ENCODE measurements at regions not wholly inside any gene's neighbourhood (a gene's known extent, or its start where the extent isn't known, plus 50 kb on each side); places are given as distances from the start of the nearest gene placed in this dataset.

DNA sequence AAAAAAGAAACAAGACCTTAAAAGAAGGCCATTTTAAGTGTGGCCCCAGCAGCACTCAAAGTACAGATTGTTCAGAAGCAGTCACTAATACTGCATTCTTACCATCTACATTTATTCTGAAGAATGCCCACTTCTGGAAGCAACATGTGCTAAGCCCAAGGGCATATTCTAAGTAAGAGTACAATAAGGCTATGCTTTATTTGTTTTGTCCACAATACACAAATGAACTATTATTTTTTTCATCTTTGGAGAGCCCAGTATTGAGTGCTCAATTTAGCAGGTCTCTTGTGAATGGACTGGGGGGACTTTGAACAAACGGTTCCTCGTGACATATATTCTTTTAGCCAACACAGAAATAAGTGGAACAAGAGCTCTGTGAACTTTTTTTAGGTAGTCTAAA lies 191.4 kb upstream of the CHORDC1 start:
- no peak overlapping the region for H2BK15ac ChIP-seq (ENCODE audit: low read depth, poor library complexity, severe bottlenecking)
- no peaks in the 10 kb centered on the region for H3K36me3 ChIP-seq (ENCODE audit: control insufficient read depth in 1 of 2, insufficient read depth in 2 of 2, low read depth in 1 of 2, low read length in 2 of 2)
- H3K4me2 ChIP-seq (ENCODE audit: low read length, poor library complexity, severe bottlenecking): no peak overlapping the region
- H2AFZ ChIP-seq (ENCODE audit: low read depth, low read length): no peak overlapping the region
- H2BK120ac ChIP-seq (ENCODE audit: low read depth, low read length): no peak overlapping the region
- no peak overlapping the region for H4K91ac ChIP-seq (ENCODE audit: low read length)
- 96% methylated on average over 2 of the region's 2 CpGs for WGBS
- H2AK5ac ChIP-seq (ENCODE audit: low read length, severe bottlenecking): no peak overlapping the region
- H3K9ac ChIP-seq (ENCODE audit: low read length): no peak overlapping the region
- H3K14ac ChIP-seq (ENCODE audit: low read length in 2 of 2): no peak overlapping the region
- no peak overlapping the region for H4K8ac ChIP-seq (ENCODE audit: low read length)
- H3K4me3 ChIP-seq (ENCODE audit: insufficient read depth in 1 of 2, low read depth in 1 of 2, low read length in 2 of 2): no peak overlapping the region
- no peak for DNase-seq
- no peak overlapping the region for H2BK12ac ChIP-seq (ENCODE audit: low read length in 2 of 2)
- no peaks in the 10 kb centered on the region for H3K79me1 ChIP-seq (replicated peaks; ENCODE audit: low read length, poor library complexity, severe bottlenecking)
- no peaks in the 10 kb centered on the region for H3K9me3 ChIP-seq (ENCODE audit: control insufficient read depth, low read length)
- H2BK5ac ChIP-seq (ENCODE audit: low read depth, low read length, poor library complexity, severe bottlenecking): no peak overlapping the region
- no peak overlapping the region for H3K18ac ChIP-seq (ENCODE audit: low read depth in 1 of 2, low read length in 2 of 2)
- no peak overlapping the region for H3K23ac ChIP-seq (ENCODE audit: low read length in 2 of 2)
- no peak overlapping the region for H3K27ac ChIP-seq (ENCODE audit: low read length, poor library complexity, severe bottlenecking)
- no peaks in the 10 kb centered on the region for H3K4me1 ChIP-seq (ENCODE audit: control insufficient read depth, insufficient read depth, low read depth, low read length)
- no peak overlapping the region for H3K4ac ChIP-seq (ENCODE audit: low read depth in 1 of 2, low read length in 2 of 2)
- no peaks in the 10 kb centered on the region for H3K27me3 ChIP-seq (ENCODE audit: control insufficient read depth in 1 of 2, insufficient read depth in 1 of 2, low read length in 2 of 2)

DNA sequence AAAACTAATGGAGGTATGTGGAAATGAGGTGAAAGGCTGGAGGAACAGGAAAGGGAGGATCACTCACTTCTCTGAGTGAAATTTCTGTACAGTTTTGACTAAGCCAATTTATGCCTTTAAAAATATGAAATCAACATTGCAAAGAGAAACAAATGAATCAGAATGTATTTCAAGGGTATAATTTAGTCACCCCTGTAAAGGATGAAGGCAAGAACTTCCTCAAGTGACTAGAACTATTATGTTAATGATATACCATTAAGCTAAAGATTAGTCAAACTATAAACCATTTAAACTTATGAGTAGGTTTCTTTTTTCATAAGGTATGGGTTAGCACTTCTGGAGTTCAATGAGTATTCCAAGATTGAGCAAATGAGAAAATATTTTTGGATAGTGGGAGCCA lies 184.5 kb upstream of the CHORDC1 start:
- Histone ChIP-seq H3K79me1 (replicated peaks; ENCODE audit: low read length, poor library complexity, severe bottlenecking) (no peaks in the 10 kb centered on the region), H3K27ac (ENCODE audit: low read length, poor library complexity, severe bottlenecking) (no peak overlapping the region), H3K4ac (ENCODE audit: low read depth in 1 of 2, low read length in 2 of 2) (no peak overlapping the region), H3K18ac (ENCODE audit: low read depth in 1 of 2, low read length in 2 of 2) (no peak overlapping the region), H3K14ac (ENCODE audit: low read length in 2 of 2) (no peak overlapping the region), H2BK12ac (ENCODE audit: low read length in 2 of 2) (no peak overlapping the region), H3K27me3 (ENCODE audit: control insufficient read depth in 1 of 2, insufficient read depth in 1 of 2, low read length in 2 of 2) (no peaks in the 10 kb centered on the region), H2AFZ (ENCODE audit: low read depth, low read length) (no peak overlapping the region), H3K4me3 (ENCODE audit: insufficient read depth in 1 of 2, low read depth in 1 of 2, low read length in 2 of 2) (no peak overlapping the region), H3K23ac (ENCODE audit: low read length in 2 of 2) (no peak overlapping the region), H3K36me3 (ENCODE audit: control insufficient read depth in 1 of 2, insufficient read depth in 2 of 2, low read depth in 1 of 2, low read length in 2 of 2) (no peaks in the 10 kb centered on the region), H3K9ac (ENCODE audit: low read length) (no peak overlapping the region), H4K91ac (ENCODE audit: low read length) (no peak overlapping the region), H2BK120ac (ENCODE audit: low read depth, low read length) (no peak overlapping the region), H2AK5ac (ENCODE audit: low read length, severe bottlenecking) (no peak overlapping the region), H3K9me3 (ENCODE audit: control insufficient read depth, low read length) (no peaks in the 10 kb centered on the region), H2BK5ac (ENCODE audit: low read depth, low read length, poor library complexity, severe bottlenecking) (no peak overlapping the region), H4K8ac (ENCODE audit: low read length) (no peak overlapping the region), H2BK15ac (ENCODE audit: low read depth, poor library complexity, severe bottlenecking) (no peak overlapping the region), H3K4me1 (ENCODE audit: control insufficient read depth, insufficient read depth, low read depth, low read length) (no peaks in the 10 kb centered on the region), H3K4me2 (ENCODE audit: low read length, poor library complexity, severe bottlenecking) (no peak overlapping the region)
- DNase-seq: no peak

DNA sequence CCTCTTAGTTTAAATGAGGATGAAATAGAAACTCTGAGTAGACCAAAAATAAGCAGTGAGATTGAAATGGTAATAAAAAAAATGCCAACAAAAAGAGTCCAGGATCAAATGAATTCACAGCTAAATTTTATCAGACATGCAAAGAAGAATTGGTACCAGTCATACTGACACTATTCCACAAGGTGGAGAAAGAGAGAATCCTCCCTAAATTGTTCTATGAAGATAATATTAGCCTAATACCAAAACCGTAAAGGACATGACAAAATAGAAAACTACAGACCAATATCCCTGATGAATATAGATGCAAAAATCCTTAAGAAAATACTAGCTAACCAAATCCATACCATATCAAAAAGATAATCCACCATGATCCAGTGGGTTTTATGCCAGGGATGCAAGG lies 169.8 kb upstream of the CHORDC1 start:
- Histone ChIP-seq H3K27ac (ENCODE audit: low read length, poor library complexity, severe bottlenecking) (no peak overlapping the region), H4K8ac (ENCODE audit: low read length) (no peak overlapping the region), H2AFZ (ENCODE audit: low read depth, low read length) (no peak overlapping the region), H2BK5ac (ENCODE audit: low read depth, low read length, poor library complexity, severe bottlenecking) (no peak overlapping the region), H3K9me3 (ENCODE audit: control insufficient read depth, low read length) (no peaks in the 10 kb centered on the region), H4K91ac (ENCODE audit: low read length) (no peak overlapping the region), H3K14ac (ENCODE audit: low read length in 2 of 2) (no peak overlapping the region), H3K18ac (ENCODE audit: low read depth in 1 of 2, low read length in 2 of 2) (no peak overlapping the region), H2BK12ac (ENCODE audit: low read length in 2 of 2) (no peak overlapping the region), H2AK5ac (ENCODE audit: low read length, severe bottlenecking) (no peak overlapping the region), H3K9ac (ENCODE audit: low read length) (no peak overlapping the region), H3K36me3 (ENCODE audit: control insufficient read depth in 1 of 2, insufficient read depth in 2 of 2, low read depth in 1 of 2, low read length in 2 of 2) (no peaks in the 10 kb centered on the region), H3K27me3 (ENCODE audit: control insufficient read depth in 1 of 2, insufficient read depth in 1 of 2, low read length in 2 of 2) (no peaks in the 10 kb centered on the region), H3K4ac (ENCODE audit: low read depth in 1 of 2, low read length in 2 of 2) (no peak overlapping the region), H3K4me1 (ENCODE audit: control insufficient read depth, insufficient read depth, low read depth, low read length) (no peaks in the 10 kb centered on the region), H2BK15ac (ENCODE audit: low read depth, poor library complexity, severe bottlenecking) (no peak overlapping the region), H3K23ac (ENCODE audit: low read length in 2 of 2) (no peak overlapping the region), H2BK120ac (ENCODE audit: low read depth, low read length) (no peak overlapping the region), H3K4me2 (ENCODE audit: low read length, poor library complexity, severe bottlenecking) (no peak overlapping the region), H3K4me3 (ENCODE audit: insufficient read depth in 1 of 2, low read depth in 1 of 2, low read length in 2 of 2) (no peak overlapping the region), H3K79me1 (replicated peaks; ENCODE audit: low read length, poor library complexity, severe bottlenecking) (no peaks in the 10 kb centered on the region)
- DNase-seq: no peak
- WGBS: no CpG with 5 or more reads among the region's 1 CpG

DNA sequence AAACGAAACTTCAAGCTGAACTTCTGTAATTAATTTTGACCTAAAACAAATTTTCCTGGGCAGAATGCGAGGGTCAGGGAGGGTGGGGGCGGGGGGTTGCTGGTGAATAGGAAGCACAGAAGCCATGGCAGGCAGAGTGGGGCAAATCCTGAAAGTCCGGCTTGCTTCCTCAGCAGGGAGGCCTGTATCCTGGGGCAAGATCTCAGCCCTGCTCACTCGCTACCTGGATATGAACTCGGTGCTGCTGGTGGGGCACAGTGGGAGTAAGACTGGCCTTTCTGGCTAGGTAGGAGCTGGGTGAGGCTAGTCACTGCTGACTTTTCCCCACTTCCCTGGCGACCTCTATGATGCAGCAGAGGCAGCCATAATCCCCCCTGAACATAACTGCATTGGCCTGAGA lies 168.9 kb upstream of the CHORDC1 start:
- Histone ChIP-seq H3K36me3 (ENCODE audit: control insufficient read depth in 1 of 2, insufficient read depth in 2 of 2, low read depth in 1 of 2, low read length in 2 of 2) (no peaks in the 10 kb centered on the region), H4K91ac (ENCODE audit: low read length) (no peak overlapping the region), H3K9ac (ENCODE audit: low read length) (no peak overlapping the region), H3K14ac (ENCODE audit: low read length in 2 of 2) (no peak overlapping the region), H2BK15ac (ENCODE audit: low read depth, poor library complexity, severe bottlenecking) (no peak overlapping the region), H3K79me1 (replicated peaks; ENCODE audit: low read length, poor library complexity, severe bottlenecking) (no peaks in the 10 kb centered on the region), H3K23ac (ENCODE audit: low read length in 2 of 2) (no peak overlapping the region), H3K27ac (ENCODE audit: low read length, poor library complexity, severe bottlenecking) (no peak overlapping the region), H3K18ac (ENCODE audit: low read depth in 1 of 2, low read length in 2 of 2) (no peak overlapping the region), H3K4me1 (ENCODE audit: control insufficient read depth, insufficient read depth, low read depth, low read length) (no peaks in the 10 kb centered on the region), H3K4me3 (ENCODE audit: insufficient read depth in 1 of 2, low read depth in 1 of 2, low read length in 2 of 2) (no peak overlapping the region), H3K27me3 (ENCODE audit: control insufficient read depth in 1 of 2, insufficient read depth in 1 of 2, low read length in 2 of 2) (no peaks in the 10 kb centered on the region), H2BK5ac (ENCODE audit: low read depth, low read length, poor library complexity, severe bottlenecking) (no peak overlapping the region), H2AFZ (ENCODE audit: low read depth, low read length) (no peak overlapping the region), H3K4me2 (ENCODE audit: low read length, poor library complexity, severe bottlenecking) (no peak overlapping the region), H3K9me3 (ENCODE audit: control insufficient read depth, low read length) (no peaks in the 10 kb centered on the region), H2BK12ac (ENCODE audit: low read length in 2 of 2) (no peak overlapping the region), H2BK120ac (ENCODE audit: low read depth, low read length) (no peak overlapping the region), H2AK5ac (ENCODE audit: low read length, severe bottlenecking) (no peak overlapping the region), H4K8ac (ENCODE audit: low read length) (peak overlapping the region; percentile 7), H3K4ac (ENCODE audit: low read depth in 1 of 2, low read length in 2 of 2) (no peak overlapping the region)
- 48% methylated on average over 6 of the region's 7 CpGs for WGBS
- no peak for DNase-seq

Data from mesenchymal stem cell (in vitro differentiated cells and primary cell).